ENCODE measurements at regions not wholly inside any gene's neighbourhood (a gene's known extent, or its start where the extent isn't known, plus 50 kb on each side); places are given as distances from the start of the nearest gene placed in this dataset.

DNA sequence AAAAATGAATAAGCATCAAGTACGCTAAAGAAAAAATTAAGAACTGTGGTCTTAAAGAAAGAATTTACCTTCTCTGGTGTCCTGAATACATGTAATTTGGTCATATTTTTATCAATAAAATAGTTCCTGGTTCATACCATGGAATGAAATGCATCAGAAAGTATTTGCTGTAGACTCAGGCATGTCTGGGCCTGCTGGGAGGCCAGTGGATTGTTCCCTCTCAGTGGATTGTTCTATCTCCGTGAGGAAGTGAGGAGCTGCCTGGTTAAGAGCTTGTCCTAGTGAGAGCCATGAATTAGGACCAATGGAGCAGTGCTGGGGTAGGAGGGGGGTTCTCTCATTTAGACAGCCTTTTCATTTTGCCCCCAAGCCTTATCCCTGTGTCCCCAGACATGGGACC, 211.7 kb upstream of the HABP2 start:
- Histone ChIP-seq H2AFZ (no peak overlapping the region), H3K4me3 (no peak overlapping the region), H3K36me3 (ENCODE audit: insufficient read depth) (no peaks in the 10 kb centered on the region), H3K9me2 (ENCODE audit: insufficient read depth) (peaks cover 14% of the 10 kb centered on the region; the same call in 1 of the 2 replicates), H4K20me1 (replicated peaks; ENCODE audit: insufficient read depth) (no peaks in the 10 kb centered on the region), H3K27ac (ENCODE audit: low read depth) (no peak overlapping the region), H3K4me1 (ENCODE audit: insufficient read depth) (peaks cover 5% of the 10 kb centered on the region; the same call in 1 of the 2 replicates), H3F3A (replicated peaks; ENCODE audit: low read depth) (no peaks in the 10 kb centered on the region), H3K79me2 (replicated peaks; ENCODE audit: insufficient read depth) (no peaks in the 10 kb centered on the region), H3K4me2 (no peak overlapping the region), H3K27me3 (ENCODE audit: insufficient read depth) (no peaks in the 10 kb centered on the region)
- TF ChIP-seq CTCF (conservative IDR thresholded peaks at IDR 0.05; ENCODE audit: low read depth in 2 of 2) (no peak), NANOG (IDR thresholded peaks at IDR 0.05; ENCODE audit: borderline replicate concordance) (no peak), STAT1 (IDR thresholded peaks at IDR 0.05; ENCODE audit: unreplicated experiment) (no peak), JUNB (IDR thresholded peaks at IDR 0.05; ENCODE audit: unreplicated experiment) (no peak), ZNF114 (CRISPR knock-in tag; IDR thresholded peaks at IDR 0.05) (no peak), ZNF331 (CRISPR knock-in tag; IDR thresholded peaks at IDR 0.05; ENCODE audit: low read depth) (no peak), CREB1 (CRISPR knock-in tag; IDR thresholded peaks at IDR 0.05; ENCODE audit: low read depth) (no peak), ETS1 (IDR thresholded peaks at IDR 0.05) (no peak), EZH2phosphoT487 (IDR thresholded peaks at IDR 0.05; ENCODE audit: unreplicated experiment) (no peak), EZH2 (IDR thresholded peaks at IDR 0.05; ENCODE audit: low read depth, unreplicated experiment) (no peak), POLR2AphosphoS5 (IDR thresholded peaks at IDR 0.05; ENCODE audit: low read depth) (no peak)
- TF ChIP-seq, protein P1, sequence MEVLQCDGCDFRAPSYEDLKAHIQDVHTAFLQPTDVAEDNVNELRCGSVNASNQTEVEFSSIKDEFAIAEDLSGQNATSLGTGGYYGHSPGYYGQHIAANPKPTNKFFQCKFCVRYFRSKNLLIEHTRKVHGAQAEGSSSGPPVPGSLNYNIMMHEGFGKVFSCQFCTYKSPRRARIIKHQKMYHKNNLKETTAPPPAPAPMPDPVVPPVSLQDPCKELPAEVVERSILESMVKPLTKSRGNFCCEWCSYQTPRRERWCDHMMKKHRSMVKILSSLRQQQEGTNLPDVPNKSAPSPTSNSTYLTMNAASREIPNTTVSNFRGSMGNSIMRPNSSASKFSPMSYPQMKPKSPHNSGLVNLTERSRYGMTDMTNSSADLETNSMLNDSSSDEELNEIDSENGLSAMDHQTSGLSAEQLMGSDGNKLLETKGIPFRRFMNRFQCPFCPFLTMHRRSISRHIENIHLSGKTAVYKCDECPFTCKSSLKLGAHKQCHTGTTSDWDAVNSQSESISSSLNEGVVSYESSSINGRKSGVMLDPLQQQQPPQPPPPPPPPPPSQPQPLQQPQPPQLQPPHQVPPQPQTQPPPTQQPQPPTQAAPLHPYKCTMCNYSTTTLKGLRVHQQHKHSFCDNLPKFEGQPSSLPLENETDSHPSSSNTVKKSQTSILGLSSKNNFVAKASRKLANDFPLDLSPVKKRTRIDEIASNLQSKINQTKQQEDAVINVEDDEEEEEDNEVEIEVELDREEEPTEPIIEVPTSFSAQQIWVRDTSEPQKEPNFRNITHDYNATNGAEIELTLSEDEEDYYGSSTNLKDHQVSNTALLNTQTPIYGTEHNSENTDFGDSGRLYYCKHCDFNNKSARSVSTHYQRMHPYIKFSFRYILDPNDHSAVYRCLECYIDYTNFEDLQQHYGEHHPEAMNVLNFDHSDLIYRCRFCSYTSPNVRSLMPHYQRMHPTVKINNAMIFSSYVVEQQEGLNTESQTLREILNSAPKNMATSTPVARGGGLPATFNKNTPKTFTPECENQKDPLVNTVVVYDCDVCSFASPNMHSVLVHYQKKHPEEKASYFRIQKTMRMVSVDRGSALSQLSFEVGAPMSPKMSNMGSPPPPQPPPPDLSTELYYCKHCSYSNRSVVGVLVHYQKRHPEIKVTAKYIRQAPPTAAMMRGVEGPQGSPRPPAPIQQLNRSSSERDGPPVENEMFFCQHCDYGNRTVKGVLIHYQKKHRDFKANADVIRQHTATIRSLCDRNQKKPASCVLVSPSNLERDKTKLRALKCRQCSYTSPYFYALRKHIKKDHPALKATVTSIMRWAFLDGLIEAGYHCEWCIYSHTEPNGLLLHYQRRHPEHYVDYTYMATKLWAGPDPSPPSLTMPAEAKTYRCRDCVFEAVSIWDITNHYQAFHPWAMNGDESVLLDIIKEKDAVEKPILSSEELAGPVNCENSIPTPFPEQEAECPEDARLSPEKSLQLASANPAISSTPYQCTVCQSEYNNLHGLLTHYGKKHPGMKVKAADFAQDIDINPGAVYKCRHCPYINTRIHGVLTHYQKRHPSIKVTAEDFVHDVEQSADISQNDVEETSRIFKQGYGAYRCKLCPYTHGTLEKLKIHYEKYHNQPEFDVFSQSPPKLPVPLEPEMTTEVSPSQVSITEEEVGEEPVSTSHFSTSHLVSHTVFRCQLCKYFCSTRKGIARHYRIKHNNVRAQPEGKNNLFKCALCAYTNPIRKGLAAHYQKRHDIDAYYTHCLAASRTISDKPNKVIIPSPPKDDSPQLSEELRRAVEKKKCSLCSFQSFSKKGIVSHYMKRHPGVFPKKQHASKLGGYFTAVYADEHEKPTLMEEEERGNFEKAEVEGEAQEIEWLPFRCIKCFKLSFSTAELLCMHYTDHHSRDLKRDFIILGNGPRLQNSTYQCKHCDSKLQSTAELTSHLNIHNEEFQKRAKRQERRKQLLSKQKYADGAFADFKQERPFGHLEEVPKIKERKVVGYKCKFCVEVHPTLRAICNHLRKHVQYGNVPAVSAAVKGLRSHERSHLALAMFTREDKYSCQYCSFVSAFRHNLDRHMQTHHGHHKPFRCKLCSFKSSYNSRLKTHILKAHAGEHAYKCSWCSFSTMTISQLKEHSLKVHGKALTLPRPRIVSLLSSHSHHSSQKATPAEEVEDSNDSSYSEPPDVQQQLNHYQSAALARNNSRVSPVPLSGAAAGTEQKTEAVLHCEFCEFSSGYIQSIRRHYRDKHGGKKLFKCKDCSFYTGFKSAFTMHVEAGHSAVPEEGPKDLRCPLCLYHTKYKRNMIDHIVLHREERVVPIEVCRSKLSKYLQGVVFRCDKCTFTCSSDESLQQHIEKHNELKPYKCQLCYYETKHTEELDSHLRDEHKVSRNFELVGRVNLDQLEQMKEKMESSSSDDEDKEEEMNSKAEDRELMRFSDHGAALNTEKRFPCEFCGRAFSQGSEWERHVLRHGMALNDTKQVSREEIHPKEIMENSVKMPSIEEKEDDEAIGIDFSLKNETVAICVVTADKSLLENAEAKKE (CRISPR knock-in tag; IDR thresholded peaks at IDR 0.05): no peak
- TF ChIP-seq, protein P2, sequence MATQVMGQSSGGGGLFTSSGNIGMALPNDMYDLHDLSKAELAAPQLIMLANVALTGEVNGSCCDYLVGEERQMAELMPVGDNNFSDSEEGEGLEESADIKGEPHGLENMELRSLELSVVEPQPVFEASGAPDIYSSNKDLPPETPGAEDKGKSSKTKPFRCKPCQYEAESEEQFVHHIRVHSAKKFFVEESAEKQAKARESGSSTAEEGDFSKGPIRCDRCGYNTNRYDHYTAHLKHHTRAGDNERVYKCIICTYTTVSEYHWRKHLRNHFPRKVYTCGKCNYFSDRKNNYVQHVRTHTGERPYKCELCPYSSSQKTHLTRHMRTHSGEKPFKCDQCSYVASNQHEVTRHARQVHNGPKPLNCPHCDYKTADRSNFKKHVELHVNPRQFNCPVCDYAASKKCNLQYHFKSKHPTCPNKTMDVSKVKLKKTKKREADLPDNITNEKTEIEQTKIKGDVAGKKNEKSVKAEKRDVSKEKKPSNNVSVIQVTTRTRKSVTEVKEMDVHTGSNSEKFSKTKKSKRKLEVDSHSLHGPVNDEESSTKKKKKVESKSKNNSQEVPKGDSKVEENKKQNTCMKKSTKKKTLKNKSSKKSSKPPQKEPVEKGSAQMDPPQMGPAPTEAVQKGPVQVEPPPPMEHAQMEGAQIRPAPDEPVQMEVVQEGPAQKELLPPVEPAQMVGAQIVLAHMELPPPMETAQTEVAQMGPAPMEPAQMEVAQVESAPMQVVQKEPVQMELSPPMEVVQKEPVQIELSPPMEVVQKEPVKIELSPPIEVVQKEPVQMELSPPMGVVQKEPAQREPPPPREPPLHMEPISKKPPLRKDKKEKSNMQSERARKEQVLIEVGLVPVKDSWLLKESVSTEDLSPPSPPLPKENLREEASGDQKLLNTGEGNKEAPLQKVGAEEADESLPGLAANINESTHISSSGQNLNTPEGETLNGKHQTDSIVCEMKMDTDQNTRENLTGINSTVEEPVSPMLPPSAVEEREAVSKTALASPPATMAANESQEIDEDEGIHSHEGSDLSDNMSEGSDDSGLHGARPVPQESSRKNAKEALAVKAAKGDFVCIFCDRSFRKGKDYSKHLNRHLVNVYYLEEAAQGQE (IDR thresholded peaks at IDR 0.05; ENCODE audit: unreplicated experiment): no peak
- ATAC-seq: no peak
- no peak for DNase-seq (ENCODE audit: low spot score)
- Mint-ChIP-seq H3K36me3 (ENCODE audit: low read depth) (no peaks in the 10 kb centered on the region), H3K4me3 (no peak overlapping the region), H3K27ac (no peak overlapping the region), H3K9me3 (no peaks in the 10 kb centered on the region), H3K27me3 (ENCODE audit: insufficient read depth, low read depth, poor library complexity) (no peaks in the 10 kb centered on the region), H3K4me1 (peaks cover 10% of the 10 kb centered on the region; the same call in 2 of the 3 replicates)
